Endodermal cell (in vitro differentiated cells): ENCODE measurements at regions not wholly inside any gene's neighbourhood (a gene's known extent, or its start where the extent isn't known, plus 50 kb on each side); places are given as distances from the start of the nearest gene placed in this dataset.

Experiments
- DNase-seq: peaks from one replicate; pipeline ENCODE4 v3.0.0-alpha.2; 2017
- H3K27ac ChIP-seq: 2 replicates; pipeline ENCODE4 v1.5.1; 2013; ENCODE audit warnings: mild to moderate bottlenecking, low read depth, low read length, moderate library complexity
- H3K27me3 ChIP-seq: 2 replicates; pipeline ENCODE4 v1.6.1; 2013; ENCODE audit warnings: mild to moderate bottlenecking, low read length, moderate library complexity; ENCODE audit not compliant: insufficient read depth, control insufficient read depth, poor library complexity, severe bottlenecking
- H3K36me3 ChIP-seq: 2 replicates; pipeline ENCODE4 v1.7.0; 2013; ENCODE audit warnings: mild to moderate bottlenecking, low read length, moderate library complexity; ENCODE audit not compliant: control insufficient read depth, insufficient read depth
- H3K4me1 ChIP-seq: one replicate; pipeline ENCODE4 v1.7.0; 2013; ENCODE audit warnings: low read length; ENCODE audit not compliant: control insufficient read depth, insufficient read depth
- H3K4me3 ChIP-seq: 2 replicates; pipeline ENCODE4 v1.5.1; 2013; ENCODE audit warnings: mild to moderate bottlenecking, low read length, moderate library complexity
- H3K9ac ChIP-seq: 2 replicates; pipeline ENCODE4 v1.6.1; 2013; ENCODE audit warnings: mild to moderate bottlenecking, low read length, moderate library complexity; ENCODE audit not compliant: poor library complexity, severe bottlenecking; ENCODE audit errors: extremely low read depth
- H3K9me3 ChIP-seq: 2 replicates; pipeline ENCODE4 v1.6.1; 2013; ENCODE audit warnings: mild to moderate bottlenecking, low read length, moderate library complexity; ENCODE audit not compliant: control insufficient read depth
- H3K27ac Mint-ChIP-seq: 2 replicates; pipeline ENCODE4 v1.8.0; 2020; ENCODE audit warnings: mixed read lengths
- H3K27me3 Mint-ChIP-seq: 2 replicates; pipeline ENCODE4 v1.8.0; 2021; ENCODE audit warnings: mild to moderate bottlenecking, mixed read lengths; ENCODE audit not compliant: insufficient read depth
- H3K36me3 Mint-ChIP-seq: 2 replicates; pipeline ENCODE4 v1.8.0; 2020; ENCODE audit warnings: low read depth, mixed read lengths
- H3K4me1 Mint-ChIP-seq: 2 replicates; pipeline ENCODE4 v1.8.0; 2020; ENCODE audit warnings: mixed read lengths
- H3K4me3 Mint-ChIP-seq: 2 replicates; pipeline ENCODE4 v1.8.0; 2020; ENCODE audit warnings: mild to moderate bottlenecking, moderate library complexity, mixed read lengths
- H3K9me3 Mint-ChIP-seq: 2 replicates; pipeline ENCODE4 v1.8.0; 2020; ENCODE audit warnings: mild to moderate bottlenecking, mixed read lengths
- WGBS, 2 experiments: methylation state at CpG; one replicate each; pipeline versions ENCODE4 v1.1.5 to v1.1.7; 2013; ENCODE audit warnings: missing lambda C conversion rate in 2 of 2, mixed read lengths in 1 of 2; ENCODE audit not compliant: insufficient coverage in 1 of 2, insufficient read length in 1 of 2; 5-methylcytosine and 5-hydroxymethylcytosine counted together
- TF ChIP-seq, protein P1 (sequence below): fragments of 200-600 bp; sonication (generic); conservative IDR thresholded peaks from 2 replicates; pipeline ENCODE4 v1.5.0; 2021; ENCODE audit warnings: antibody characterized with exemption, mild to moderate bottlenecking

DNA sequence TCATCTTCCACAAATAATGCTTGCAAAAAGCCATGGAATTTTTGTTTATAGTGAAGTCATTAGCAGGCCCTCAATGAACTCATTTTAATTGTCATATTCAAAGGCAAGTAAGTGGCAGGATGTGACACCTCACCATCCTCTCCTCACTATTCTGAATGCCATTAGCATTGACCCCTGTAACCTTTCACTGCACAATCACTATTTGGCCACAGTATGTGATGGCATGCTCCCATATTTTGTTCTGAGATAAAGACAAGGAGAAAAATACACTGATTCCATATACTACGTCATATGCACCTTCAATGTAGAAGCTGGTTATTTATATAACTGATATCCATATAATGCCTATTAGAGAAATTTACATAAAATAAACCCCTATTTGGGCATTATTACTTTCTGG, 1443.2 kb downstream of the SUCLG1 start:
- Histone ChIP-seq H3K36me3 (no peaks in the 10 kb centered on the region), H3K27me3 (no peaks in the 10 kb centered on the region), H3K4me1 (no peaks in the 10 kb centered on the region), H3K9ac (no peak overlapping the region), H3K27ac (no peak overlapping the region), H3K9me3 (no peaks in the 10 kb centered on the region), H3K4me3 (no peak overlapping the region)
- H3K4me3 Mint-ChIP-seq: no peak overlapping the region
- H3K9me3 Mint-ChIP-seq: no peaks in the 10 kb centered on the region
- H3K4me1 Mint-ChIP-seq: peaks cover 5% of the 10 kb centered on the region
- H3K36me3 Mint-ChIP-seq: no peaks in the 10 kb centered on the region
- 80% methylated on average over 1 of the region's 1 CpG; no CpG with 5 or more reads in 1 of the 2 experiments for WGBS, 2 experiments
- H3K27me3 Mint-ChIP-seq: no peaks in the 10 kb centered on the region
- H3K27ac Mint-ChIP-seq: no peak overlapping the region
- TF ChIP-seq, protein P1, sequence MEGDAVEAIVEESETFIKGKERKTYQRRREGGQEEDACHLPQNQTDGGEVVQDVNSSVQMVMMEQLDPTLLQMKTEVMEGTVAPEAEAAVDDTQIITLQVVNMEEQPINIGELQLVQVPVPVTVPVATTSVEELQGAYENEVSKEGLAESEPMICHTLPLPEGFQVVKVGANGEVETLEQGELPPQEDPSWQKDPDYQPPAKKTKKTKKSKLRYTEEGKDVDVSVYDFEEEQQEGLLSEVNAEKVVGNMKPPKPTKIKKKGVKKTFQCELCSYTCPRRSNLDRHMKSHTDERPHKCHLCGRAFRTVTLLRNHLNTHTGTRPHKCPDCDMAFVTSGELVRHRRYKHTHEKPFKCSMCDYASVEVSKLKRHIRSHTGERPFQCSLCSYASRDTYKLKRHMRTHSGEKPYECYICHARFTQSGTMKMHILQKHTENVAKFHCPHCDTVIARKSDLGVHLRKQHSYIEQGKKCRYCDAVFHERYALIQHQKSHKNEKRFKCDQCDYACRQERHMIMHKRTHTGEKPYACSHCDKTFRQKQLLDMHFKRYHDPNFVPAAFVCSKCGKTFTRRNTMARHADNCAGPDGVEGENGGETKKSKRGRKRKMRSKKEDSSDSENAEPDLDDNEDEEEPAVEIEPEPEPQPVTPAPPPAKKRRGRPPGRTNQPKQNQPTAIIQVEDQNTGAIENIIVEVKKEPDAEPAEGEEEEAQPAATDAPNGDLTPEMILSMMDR: no peak
- DNase-seq: no peak

DNA sequence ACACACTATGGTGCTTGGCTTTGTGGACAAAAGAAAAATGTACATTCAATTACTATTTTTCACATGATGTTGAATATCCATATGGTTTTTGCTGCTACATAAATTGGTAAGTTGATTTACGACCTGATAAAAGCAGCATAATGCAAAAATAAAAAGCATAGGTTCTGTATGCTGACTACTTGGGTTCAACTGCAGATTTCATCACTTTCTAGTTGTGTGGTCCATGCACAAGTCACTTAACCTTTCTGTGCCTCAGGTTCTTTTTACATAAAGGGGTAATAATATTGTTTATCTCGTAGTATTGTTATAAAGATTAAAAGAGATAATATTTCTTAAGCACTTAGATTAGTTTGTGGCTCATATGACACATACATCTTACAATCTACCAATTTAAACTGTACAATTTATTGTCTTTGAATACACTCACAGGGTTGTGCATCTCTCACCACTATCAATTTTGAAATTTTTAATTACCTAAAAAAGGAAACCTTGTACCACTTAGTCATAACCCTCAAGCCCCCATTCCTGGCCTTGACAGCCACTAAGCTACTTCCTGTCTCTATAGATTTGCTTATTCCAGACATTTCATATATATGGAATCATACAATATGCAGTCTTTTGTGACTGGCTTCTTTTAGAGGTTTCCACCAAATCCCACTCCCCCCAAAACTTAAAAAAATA, 1443.9 kb downstream of the SUCLG1 start:
- 88 to 100% methylated on average over 1 of the region's 2 CpGs for WGBS, 2 experiments
- no peaks in the 10 kb centered on the region for H3K27me3 Mint-ChIP-seq
- TF ChIP-seq, protein P1: no peak
- H3K4me1 Mint-ChIP-seq: peaks cover 5% of the 10 kb centered on the region
- no peak overlapping the region for H3K27ac Mint-ChIP-seq
- no peak overlapping the region for H3K4me3 Mint-ChIP-seq
- Histone ChIP-seq H3K27me3 (no peaks in the 10 kb centered on the region), H3K27ac (no peak overlapping the region), H3K9ac (no peak overlapping the region), H3K4me1 (no peaks in the 10 kb centered on the region), H3K4me3 (no peak overlapping the region), H3K9me3 (no peaks in the 10 kb centered on the region), H3K36me3 (no peaks in the 10 kb centered on the region)
- H3K36me3 Mint-ChIP-seq: no peaks in the 10 kb centered on the region
- H3K9me3 Mint-ChIP-seq: no peaks in the 10 kb centered on the region
- DNase-seq: no peak

DNA sequence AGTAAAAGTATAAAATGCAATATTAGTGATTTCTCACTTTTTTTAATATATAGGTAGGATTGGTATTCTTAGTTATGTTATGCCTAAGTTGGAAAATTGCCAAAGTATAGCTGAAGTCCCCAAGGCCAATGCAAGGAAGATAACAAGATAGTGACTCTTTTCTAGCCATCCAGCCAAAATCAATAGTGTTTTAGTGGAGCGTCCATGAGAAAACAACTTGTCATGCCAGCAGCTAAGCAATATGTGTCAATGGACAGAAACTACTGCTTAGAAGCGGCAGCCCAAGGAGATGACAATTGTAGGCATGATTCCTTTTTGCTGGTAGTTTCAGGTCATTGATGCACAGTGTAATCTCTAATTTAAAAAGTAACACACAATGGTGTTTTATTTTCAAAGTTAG, 1444.6 kb downstream of the SUCLG1 start:
- H3K4me1 ChIP-seq: no peaks in the 10 kb centered on the region
- peaks cover 4% of the 10 kb centered on the region for H3K4me1 Mint-ChIP-seq
- no peaks in the 10 kb centered on the region for H3K27me3 Mint-ChIP-seq
- no peak overlapping the region for H3K27ac ChIP-seq
- no peak overlapping the region for H3K9ac ChIP-seq
- no peak overlapping the region for H3K4me3 Mint-ChIP-seq
- no peaks in the 10 kb centered on the region for H3K36me3 ChIP-seq
- H3K27ac Mint-ChIP-seq: no peak overlapping the region
- DNase-seq: no peak
- H3K9me3 ChIP-seq: no peaks in the 10 kb centered on the region
- H3K4me3 ChIP-seq: no peak overlapping the region
- H3K36me3 Mint-ChIP-seq: no peaks in the 10 kb centered on the region
- 67 to 73% methylated on average over 1 to 2 of the region's 2 CpGs for WGBS, 2 experiments
- H3K9me3 Mint-ChIP-seq: no peaks in the 10 kb centered on the region
- H3K27me3 ChIP-seq: no peaks in the 10 kb centered on the region
- TF ChIP-seq, protein P1: no peak
